ENCODE measurements at regions not wholly inside any gene's neighbourhood (a gene's known extent, or its start where the extent isn't known, plus 50 kb on each side); places are given as distances from the start of the nearest gene placed in this dataset.

GRCh38 chr12:132407451-132407961 lies 78.1 kb upstream of the GALNT9 start:
- DNase-seq (ENCODE audit: low read depth in 2 of 2): no peak

- no peak for DNase-seq (ENCODE audit: low read depth in 2 of 2)
Measured at GRCh38 chr12:132406493-132407450, 77.4 kb upstream of the GALNT9 start.

- no peak for DNase-seq (ENCODE audit: low read depth in 2 of 2)
Measured at GRCh38 chr12:132405742-132406251, 76.4 kb upstream of the GALNT9 start.

GRCh38 chr12:132404951-132405741 lies 75.8 kb upstream of the GALNT9 start:
- DNase-seq (ENCODE audit: low read depth in 2 of 2): no peak

GRCh38 chr12:132404435-132404855 lies 75.1 kb upstream of the GALNT9 start:
- no peak for DNase-seq (ENCODE audit: low read depth in 2 of 2)

GRCh38 chr12:132403636-132404434 lies 74.4 kb upstream of the GALNT9 start:
- no peak for DNase-seq (ENCODE audit: low read depth in 2 of 2)

- DNase-seq (ENCODE audit: low read depth in 2 of 2): no peak
Measured at GRCh38 chr12:132402831-132403416, 73.5 kb upstream of the GALNT9 start.

GRCh38 chr12:132401982-132402381 lies 72.6 kb upstream of the GALNT9 start:
- no peak for DNase-seq (ENCODE audit: low read depth in 2 of 2)

- no peak for DNase-seq (ENCODE audit: low read depth in 2 of 2)
Measured at GRCh38 chr12:132400011-132400641, 70.7 kb upstream of the GALNT9 start.

GRCh38 chr12:132399092-132400010 lies 70.0 kb upstream of the GALNT9 start:
- DNase-seq (ENCODE audit: low read depth in 2 of 2): no peak

- no peak for DNase-seq (ENCODE audit: low read depth in 2 of 2)
Measured at GRCh38 chr12:132398386-132398991, 69.1 kb upstream of the GALNT9 start.

- DNase-seq (ENCODE audit: low read depth in 2 of 2): no peak
Measured at GRCh38 chr12:132397934-132398385, 68.6 kb upstream of the GALNT9 start.

GRCh38 chr12:132397152-132397933 lies 68.0 kb upstream of the GALNT9 start:
- DNase-seq (ENCODE audit: low read depth in 2 of 2): no peak

- no peak for DNase-seq (ENCODE audit: low read depth in 2 of 2)
Measured at GRCh38 chr12:132396657-132397056, 67.3 kb upstream of the GALNT9 start.

- DNase-seq (ENCODE audit: low read depth in 2 of 2): no peak
Measured at GRCh38 chr12:132395908-132396305, 66.5 kb upstream of the GALNT9 start.

- no peak for DNase-seq (ENCODE audit: low read depth in 2 of 2)
Measured at GRCh38 chr12:132395192-132395907, 66.0 kb upstream of the GALNT9 start.

All from stimulated activated CD8-positive, alpha-beta memory T cell treated with anti-CD3 and anti-CD28 coated beads, Interleukin-7, amount 100 ng/mL, for 1 hour (primary cell).